SHP77 (cell line): ENCODE measurements at regions not wholly inside any gene's neighbourhood (a gene's known extent, or its start where the extent isn't known, plus 50 kb on each side); places are given as distances from the start of the nearest gene placed in this dataset.
A peak's percentile ranks its signal among the peaks of the same experiment; 100 is the strongest.

Experiments used
- DNase-seq, 2 experiments: peaks; one replicate each; lab custom pipeline; 2025; lab: John Stamatoyannopoulos, UW

GRCh38 chr5:171629221-171629620 is 156.4 kb upstream of the SMIM23 start:
- DNase-seq = no peak

GRCh38 chr5:171629628-171630349 is 155.8 kb upstream of the SMIM23 start:
- DNase-seq = peak in 1 of 2 experiments; percentile 18

GRCh38 chr5:171630350-171631065 is 155.1 kb upstream of the SMIM23 start:
- DNase-seq = no peak

- DNase-seq = no peak
Measured at GRCh38 chr5:171632616-171633015, 153.0 kb upstream of the SMIM23 start.

- DNase-seq = no peak
Measured at GRCh38 chr5:171633776-171634470, 151.7 kb upstream of the SMIM23 start.

- DNase-seq = no peak
Measured at GRCh38 chr5:171634511-171634910, 151.1 kb upstream of the SMIM23 start.

GRCh38 chr5:171635028-171635427 is 150.6 kb upstream of the SMIM23 start:
- no peak for DNase-seq

GRCh38 chr5:171635561-171636245 is 149.9 kb upstream of the SMIM23 start:
- no peak for DNase-seq

- no peak for DNase-seq
Measured at GRCh38 chr5:171637811-171638210, 147.8 kb upstream of the SMIM23 start.

GRCh38 chr5:171639205-171639621 is 146.4 kb upstream of the SMIM23 start:
- DNase-seq = no peak

- no peak for DNase-seq
Measured at GRCh38 chr5:171639966-171640365, 145.7 kb upstream of the SMIM23 start.

GRCh38 chr5:171640480-171640879 is 145.1 kb upstream of the SMIM23 start:
- no peak for DNase-seq

- DNase-seq = no peak
Measured at GRCh38 chr5:171641891-171642290, 143.7 kb upstream of the SMIM23 start.

- DNase-seq = no peak
Measured at GRCh38 chr5:171642894-171643293, 142.7 kb upstream of the SMIM23 start.

GRCh38 chr5:171644536-171644935 is 141.1 kb upstream of the SMIM23 start:
- peak in 1 of 2 experiments; percentile 9 for DNase-seq

- no peak for DNase-seq
Measured at GRCh38 chr5:171646102-171647042, 139.2 kb upstream of the SMIM23 start.

GRCh38 chr5:171647043-171647903 is 138.3 kb upstream of the SMIM23 start:
- DNase-seq = peak in 1 of 2 experiments; percentile 10

- DNase-seq = no peak
Measured at GRCh38 chr5:171647904-171648260, 137.7 kb upstream of the SMIM23 start.

GRCh38 chr5:171648279-171649074 is 137.1 kb upstream of the SMIM23 start:
- DNase-seq = no peak

GRCh38 chr5:171649075-171649401 is 136.6 kb upstream of the SMIM23 start:
- no peak for DNase-seq
